LNCaP clone FGC (cell line): ENCODE measurements at regions not wholly inside any gene's neighbourhood (a gene's known extent, or its start where the extent isn't known, plus 50 kb on each side); places are given as distances from the start of the nearest gene placed in this dataset.

Experiments used
- DNase-seq: peaks from one replicate; pipeline ENCODE4 v3.0.0-alpha.2; 2011; ENCODE audit warnings: low read depth
- H3K4me3 ChIP-seq: 2 replicates; pipeline ENCODE4 v1.5.1; 2011; ENCODE audit warnings: mild to moderate bottlenecking, low read depth, low read length, control low read depth
- TF ChIP-seq, protein P1 (sequence below): IDR thresholded peaks from 2 replicates; pipeline ENCODE4 v1.5.1; 2012; ENCODE audit warnings: mild to moderate bottlenecking; ENCODE audit not compliant: control insufficient read depth, insufficient read depth; ENCODE audit errors: extremely low read depth

- TF ChIP-seq, protein P1, sequence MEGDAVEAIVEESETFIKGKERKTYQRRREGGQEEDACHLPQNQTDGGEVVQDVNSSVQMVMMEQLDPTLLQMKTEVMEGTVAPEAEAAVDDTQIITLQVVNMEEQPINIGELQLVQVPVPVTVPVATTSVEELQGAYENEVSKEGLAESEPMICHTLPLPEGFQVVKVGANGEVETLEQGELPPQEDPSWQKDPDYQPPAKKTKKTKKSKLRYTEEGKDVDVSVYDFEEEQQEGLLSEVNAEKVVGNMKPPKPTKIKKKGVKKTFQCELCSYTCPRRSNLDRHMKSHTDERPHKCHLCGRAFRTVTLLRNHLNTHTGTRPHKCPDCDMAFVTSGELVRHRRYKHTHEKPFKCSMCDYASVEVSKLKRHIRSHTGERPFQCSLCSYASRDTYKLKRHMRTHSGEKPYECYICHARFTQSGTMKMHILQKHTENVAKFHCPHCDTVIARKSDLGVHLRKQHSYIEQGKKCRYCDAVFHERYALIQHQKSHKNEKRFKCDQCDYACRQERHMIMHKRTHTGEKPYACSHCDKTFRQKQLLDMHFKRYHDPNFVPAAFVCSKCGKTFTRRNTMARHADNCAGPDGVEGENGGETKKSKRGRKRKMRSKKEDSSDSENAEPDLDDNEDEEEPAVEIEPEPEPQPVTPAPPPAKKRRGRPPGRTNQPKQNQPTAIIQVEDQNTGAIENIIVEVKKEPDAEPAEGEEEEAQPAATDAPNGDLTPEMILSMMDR, result no peak
- no peak for DNase-seq
- no peak overlapping the region for H3K4me3 ChIP-seq
These were observed 891.0 kb downstream of the AACS start for GRCh38 chr12:125956186-125956585.

GRCh38 chr12:125966641-125967040, 901.4 kb downstream of the AACS start:
- DNase-seq, result no peak
- no peak overlapping the region for H3K4me3 ChIP-seq
- TF ChIP-seq, protein P1, result no peak

DNA sequence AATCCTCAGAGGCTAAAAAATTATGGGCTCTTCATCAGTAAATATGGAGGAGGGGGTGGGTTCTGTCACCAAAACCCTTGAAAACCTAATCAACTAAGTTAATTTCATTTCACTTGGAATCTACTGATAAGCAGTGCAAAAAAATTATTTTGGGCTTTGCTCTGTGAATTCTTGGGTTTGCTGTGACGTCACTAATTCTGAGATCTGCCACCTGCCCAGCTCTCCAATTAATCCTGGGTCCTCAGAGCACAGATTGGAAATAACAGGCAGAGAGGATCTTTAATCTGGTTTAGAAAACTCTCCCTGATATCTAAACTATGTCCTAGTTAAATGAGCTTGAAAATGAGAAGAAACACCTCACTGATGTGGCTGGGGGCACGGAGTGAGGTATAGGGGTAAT, 903.2 kb downstream of the AACS start:
- DNase-seq, result no peak
- H3K4me3 ChIP-seq, result no peak overlapping the region
- TF ChIP-seq, protein P1, result no peak

- TF ChIP-seq, protein P1, result no peak
- DNase-seq, result no peak
- H3K4me3 ChIP-seq, result no peak overlapping the region
These were observed 906.7 kb downstream of the AACS start for GRCh38 chr12:125971981-125972380.

DNA sequence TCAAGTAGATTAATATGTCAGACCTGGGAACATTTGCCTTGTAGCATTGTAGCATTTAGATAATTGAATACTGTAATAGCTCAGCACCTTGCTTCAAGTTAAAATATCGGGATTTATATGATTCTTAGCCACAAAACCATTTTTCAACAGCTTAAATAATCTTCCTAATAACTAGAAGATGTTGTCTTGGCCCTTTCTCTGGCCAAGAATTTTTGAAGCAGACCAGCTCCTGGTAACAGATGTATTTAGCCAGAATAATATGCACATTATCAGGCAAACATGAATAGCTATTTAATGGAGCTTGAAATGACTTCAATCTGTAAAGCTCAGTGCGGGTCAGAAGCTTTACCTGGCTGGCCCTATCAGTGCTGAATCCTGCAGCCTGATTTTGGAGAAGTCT, 913.1 kb downstream of the AACS start:
- DNase-seq, result no peak
- H3K4me3 ChIP-seq, result no peak overlapping the region
- TF ChIP-seq, protein P1, result no peak

- DNase-seq, result no peak
- H3K4me3 ChIP-seq, result no peak overlapping the region
- TF ChIP-seq, protein P1, result no peak
These were observed 916.5 kb downstream of the AACS start for GRCh38 chr12:125981610-125982253.
